PFSK-1 (cell line): ENCODE measurements at regions not wholly inside any gene's neighbourhood (a gene's known extent, or its start where the extent isn't known, plus 50 kb on each side); places are given as distances from the start of the nearest gene placed in this dataset.

Experiments
- FOXP2 ChIP-seq: optimal IDR thresholded peaks from 2 replicates; pipeline ENCODE3; 2011; ENCODE audit warnings: borderline replicate concordance, control low read depth, inconsistent platforms; ENCODE audit not compliant: insufficient read depth; ENCODE audit errors: extremely low read length, extremely low read depth
- POLR2AphosphoS5 ChIP-seq: IDR thresholded peaks from 2 replicates; pipeline ENCODE4 v1.6.1; 2012; ENCODE audit warnings: low read depth, mild to moderate bottlenecking, control low read depth, low read length, moderate library complexity
- REST ChIP-seq, 2 experiments: IDR thresholded peaks; 2 replicates each; pipeline versions ENCODE4 v1.6.1 to v1.8.0; 2011 to 2012; ENCODE audit warnings: low read depth in 2 of 2, low read length in 2 of 2, control low read depth in 1 of 2, inconsistent platforms in 1 of 2, mild to moderate bottlenecking in 1 of 2, moderate library complexity in 1 of 2; ENCODE audit not compliant: insufficient read depth in 1 of 2
- SIN3A ChIP-seq: IDR thresholded peaks from 2 replicates; pipeline ENCODE4 v1.6.1; 2012; ENCODE audit warnings: mild to moderate bottlenecking, low read length, moderate library complexity, borderline replicate concordance; ENCODE audit not compliant: insufficient read depth
- TAF1 ChIP-seq: IDR thresholded peaks from 2 replicates; pipeline ENCODE4 v1.6.1; 2012; ENCODE audit warnings: low read length, control low read depth, borderline replicate concordance; ENCODE audit not compliant: insufficient read depth

- TF ChIP-seq POLR2AphosphoS5 (no peak), REST (IDR thresholded peaks at IDR 0.05; ENCODE audit: insufficient read depth in 1 of 2, low read depth in 2 of 2, low read length in 2 of 2) (no peak), FOXP2 (no peak), SIN3A (no peak), TAF1 (no peak)
Observed at GRCh38 chr4:52288212-52288855, 237.2 kb downstream of the SPATA18 start.

- TF ChIP-seq TAF1 = no peak
- no peak for TF ChIP-seq SIN3A
- TF ChIP-seq POLR2AphosphoS5 = no peak
- TF ChIP-seq FOXP2 = no peak
- no peak for TF ChIP-seq REST (IDR thresholded peaks at IDR 0.05; ENCODE audit: insufficient read depth in 1 of 2, low read depth in 2 of 2, low read length in 2 of 2)
Observed at GRCh38 chr4:52290466-52290865, 239.4 kb downstream of the SPATA18 start.

- no peak for TF ChIP-seq SIN3A
- no peak for TF ChIP-seq REST (IDR thresholded peaks at IDR 0.05; ENCODE audit: insufficient read depth in 1 of 2, low read depth in 2 of 2, low read length in 2 of 2)
- TF ChIP-seq TAF1 = no peak
- no peak for TF ChIP-seq POLR2AphosphoS5
- no peak for TF ChIP-seq FOXP2
Observed at GRCh38 chr4:52292245-52292644, 241.1 kb downstream of the SPATA18 start.

GRCh38 chr4:52296341-52296740 lies 245.2 kb downstream of the SPATA18 start:
- TF ChIP-seq REST (IDR thresholded peaks at IDR 0.05; ENCODE audit: insufficient read depth in 1 of 2, low read depth in 2 of 2, low read length in 2 of 2) = no peak
- no peak for TF ChIP-seq POLR2AphosphoS5
- TF ChIP-seq TAF1 = no peak
- no peak for TF ChIP-seq FOXP2
- no peak for TF ChIP-seq SIN3A
